Epidermal melanocyte (primary cell): ENCODE measurements at regions not wholly inside any gene's neighbourhood (a gene's known extent, or its start where the extent isn't known, plus 50 kb on each side); places are given as distances from the start of the nearest gene placed in this dataset.

ENCODE experiments used
- DNase-seq: peaks from one replicate; pipeline ENCODE4 v3.0.0; 2011; ENCODE audit warnings: low spot score; ENCODE audit not compliant: insufficient read length

- DNase-seq: no peak
Measured at GRCh38 chr3:30492322-30493192, 113.8 kb upstream of the TGFBR2 start.

DNA sequence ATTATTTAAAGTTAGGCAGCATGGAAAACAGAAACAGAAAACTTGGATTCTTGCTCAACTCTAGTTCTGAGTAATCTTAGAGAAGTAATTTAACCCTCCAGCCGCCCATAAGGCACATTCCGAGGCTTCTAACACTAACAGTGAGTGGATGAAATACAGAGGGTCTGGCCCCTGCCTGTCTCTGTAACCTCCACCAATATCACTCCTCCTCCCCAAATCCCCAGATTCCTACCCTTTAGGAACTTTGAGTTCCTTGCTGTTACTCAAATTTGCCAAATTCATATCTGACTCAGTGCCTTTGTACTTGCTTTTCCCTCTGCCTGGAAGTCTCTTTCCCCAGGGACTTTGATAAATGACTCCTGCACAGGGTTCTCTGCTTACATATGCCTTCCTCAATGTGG is 112.5 kb upstream of the TGFBR2 start:
- no peak for DNase-seq

GRCh38 chr3:30495172-30496065 is 111.0 kb upstream of the TGFBR2 start:
- DNase-seq: no peak

DNA sequence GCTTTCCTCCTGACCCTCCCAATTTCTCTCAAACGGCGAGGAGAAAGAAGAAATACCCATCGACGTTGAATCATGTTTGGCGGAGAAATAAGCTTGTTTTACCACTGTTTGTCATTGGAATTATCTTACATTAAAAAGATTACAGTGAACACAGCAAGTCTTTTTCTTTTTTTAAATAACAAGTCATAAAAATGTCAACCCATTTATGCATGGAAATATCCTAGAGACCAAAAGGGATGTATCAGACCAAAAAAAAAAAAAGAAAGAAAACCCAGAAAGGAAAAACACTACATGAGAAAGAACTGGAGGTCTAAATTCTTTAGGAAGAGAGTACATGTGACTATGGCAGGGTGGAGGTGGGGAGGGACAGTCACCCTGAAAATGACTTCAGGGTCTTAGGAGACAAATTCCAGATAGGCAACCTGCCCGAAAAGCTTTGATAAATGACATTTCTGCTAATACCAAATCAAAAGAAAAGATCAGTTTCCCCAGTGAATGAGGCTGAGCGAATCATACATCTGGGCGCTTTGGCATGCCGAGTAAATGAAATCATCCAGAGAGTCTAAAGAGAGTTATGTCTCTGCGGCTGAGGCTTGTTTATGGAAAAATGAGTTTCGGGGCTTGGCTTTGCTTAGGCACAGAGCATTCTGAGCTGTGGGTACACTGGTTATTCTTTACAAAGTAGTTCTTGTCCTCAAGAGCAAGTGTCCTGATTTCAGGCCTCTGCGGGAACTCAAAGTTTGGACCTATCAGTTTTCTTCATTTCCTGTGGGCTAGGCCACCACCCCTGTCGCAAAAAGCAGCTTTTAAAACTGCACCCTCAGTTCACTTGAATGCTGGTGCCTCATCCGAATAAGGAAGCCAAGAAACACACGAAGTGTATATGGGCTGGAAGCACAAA is 110.1 kb upstream of the TGFBR2 start:
- no peak for DNase-seq

GRCh38 chr3:30498587-30498967 is 107.8 kb upstream of the TGFBR2 start:
- no peak for DNase-seq

- DNase-seq: no peak
Measured at GRCh38 chr3:30500666-30501399, 105.6 kb upstream of the TGFBR2 start.

- DNase-seq: no peak
Measured at GRCh38 chr3:30501526-30501925, 104.9 kb upstream of the TGFBR2 start.

GRCh38 chr3:30502051-30502741 is 104.2 kb upstream of the TGFBR2 start:
- no peak for DNase-seq

- no peak for DNase-seq
Measured at GRCh38 chr3:30502742-30503073, 103.7 kb upstream of the TGFBR2 start.

DNA sequence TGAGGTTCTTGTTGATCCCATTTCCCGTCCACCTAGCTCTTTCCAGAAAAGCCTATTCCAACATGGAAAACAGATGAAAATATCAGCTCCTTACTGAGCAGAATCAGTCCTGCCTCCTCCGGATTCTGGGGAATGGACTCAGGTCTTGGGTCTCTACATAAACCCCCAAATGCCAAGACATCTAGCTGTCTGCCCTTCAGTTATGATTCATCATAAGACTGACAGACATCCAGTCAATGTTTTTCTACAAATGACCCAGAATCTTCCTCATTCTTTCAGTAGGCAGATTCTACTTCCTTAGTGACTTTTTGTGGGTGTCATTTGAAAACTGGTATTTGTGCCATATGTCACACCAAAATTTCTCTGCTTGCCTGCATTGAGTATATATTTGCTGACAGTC is 103.0 kb upstream of the TGFBR2 start:
- DNase-seq: no peak

DNA sequence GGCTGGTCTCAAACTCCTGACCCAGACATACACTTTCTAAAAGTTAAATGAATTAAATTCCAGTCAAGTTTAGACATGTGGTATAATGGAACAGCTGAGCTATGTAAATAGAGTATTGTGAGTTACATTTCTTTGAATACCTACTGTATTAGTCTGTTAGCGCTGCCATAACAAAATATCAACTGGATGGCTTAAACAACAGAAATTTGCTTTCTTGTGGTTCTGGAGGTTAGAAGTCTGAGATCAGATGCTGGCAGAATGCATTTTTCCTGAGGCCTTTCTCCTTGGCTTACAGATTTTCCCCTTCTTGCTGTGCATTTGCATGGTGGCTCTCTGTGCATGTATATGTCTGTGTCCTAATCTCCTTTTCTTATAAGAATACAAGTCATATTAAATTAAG is 101.5 kb upstream of the TGFBR2 start:
- no peak for DNase-seq

DNA sequence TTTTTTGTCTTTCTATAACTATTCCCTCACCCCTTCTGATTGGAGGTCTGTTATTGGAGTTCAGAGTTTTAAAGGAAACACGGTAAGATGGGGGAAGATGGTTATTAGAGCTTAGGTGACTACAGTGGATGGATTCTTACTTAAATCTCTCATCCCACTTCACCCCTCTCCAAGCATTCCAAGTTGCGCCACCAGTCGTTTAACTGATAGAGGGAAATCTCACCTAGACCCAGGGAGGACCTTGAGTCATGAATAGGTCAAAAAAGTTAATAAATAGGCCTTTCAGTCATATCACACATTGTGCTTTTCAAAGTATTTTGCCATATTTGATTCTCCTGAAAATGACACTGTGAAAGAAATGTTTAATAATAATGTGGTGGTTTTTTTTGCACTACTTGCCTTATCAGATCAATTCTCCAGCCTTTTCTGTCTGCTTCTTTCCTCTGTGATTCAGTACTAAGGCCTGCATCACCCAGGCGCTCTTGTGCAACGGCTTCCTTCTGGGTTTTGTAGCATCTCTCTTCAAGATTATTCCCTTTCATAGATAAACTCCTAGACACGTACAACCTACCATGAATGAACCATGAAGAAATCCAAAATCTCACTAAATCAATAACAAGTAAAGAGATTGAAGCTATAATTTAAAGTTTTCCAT is 100.4 kb upstream of the TGFBR2 start:
- DNase-seq: no peak

DNA sequence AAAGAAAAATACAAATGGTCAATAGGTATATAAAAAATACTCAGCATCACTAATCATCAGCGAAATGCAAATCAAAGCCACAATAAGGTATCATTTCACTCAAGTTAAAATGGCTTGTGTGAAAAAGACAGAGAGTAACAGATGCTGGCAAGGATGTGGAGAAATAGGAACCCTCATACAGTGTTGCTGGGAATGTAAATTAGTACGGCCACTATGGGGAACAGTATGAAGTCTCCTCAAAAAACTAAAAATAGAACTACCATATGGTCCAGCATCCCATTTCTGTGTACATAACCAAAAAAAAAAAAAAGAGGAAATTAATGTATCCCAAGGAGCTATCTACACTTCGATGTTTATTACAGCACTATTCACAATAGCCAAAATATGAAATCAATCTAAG is 98.1 kb upstream of the TGFBR2 start:
- DNase-seq: no peak

DNA sequence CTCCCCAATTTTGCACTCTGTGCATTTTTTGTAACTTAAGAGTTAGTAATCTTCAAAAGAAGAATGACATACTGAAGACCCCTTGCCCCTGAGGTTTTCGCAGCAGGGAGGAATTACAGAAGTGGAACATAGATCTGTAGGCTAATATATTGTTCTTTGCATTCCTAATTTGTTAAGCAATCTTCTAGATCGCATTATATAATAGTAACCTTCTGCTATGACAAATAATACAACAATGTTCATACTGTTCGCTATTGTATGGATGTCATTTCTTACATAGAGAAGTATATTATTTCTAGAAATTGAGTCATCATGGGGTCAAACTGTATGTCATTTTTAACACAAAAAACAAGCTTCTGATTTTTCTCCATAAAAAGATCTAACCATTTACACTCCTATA is 95.8 kb upstream of the TGFBR2 start:
- no peak for DNase-seq

DNA sequence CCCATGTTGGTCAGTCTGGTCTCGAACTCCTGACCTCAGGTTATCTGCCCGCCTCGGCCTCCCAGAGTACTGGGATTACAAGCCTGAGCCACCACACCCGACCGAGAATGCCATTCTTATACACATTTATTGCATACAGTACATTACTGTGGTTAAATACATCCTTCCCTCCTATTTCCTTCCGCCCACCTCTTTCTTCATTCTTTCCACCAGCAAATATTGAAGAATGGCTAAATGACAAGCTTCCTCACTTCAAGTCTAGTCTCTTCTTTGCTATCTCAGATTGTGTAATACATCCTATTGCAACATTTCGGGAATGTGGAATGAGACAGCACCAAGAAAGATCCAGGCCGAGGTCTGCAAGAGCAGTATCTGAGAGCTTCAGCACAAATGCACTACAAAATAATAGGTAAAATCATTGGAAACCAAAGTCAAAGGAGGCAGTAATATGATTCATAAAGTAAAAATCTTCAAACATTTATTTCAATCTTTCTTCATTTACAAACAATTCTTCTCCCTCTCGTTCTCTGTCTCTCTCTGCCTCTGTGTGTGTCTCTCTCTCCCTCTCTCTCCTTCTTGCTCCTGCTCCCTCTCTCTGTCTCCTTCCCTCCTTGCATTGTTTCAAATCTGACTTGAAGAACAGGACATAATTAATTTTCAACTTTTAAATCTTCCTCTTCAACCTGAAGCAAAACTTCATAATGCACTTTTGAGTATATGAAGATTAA is 94.7 kb upstream of the TGFBR2 start:
- DNase-seq: no peak

DNA sequence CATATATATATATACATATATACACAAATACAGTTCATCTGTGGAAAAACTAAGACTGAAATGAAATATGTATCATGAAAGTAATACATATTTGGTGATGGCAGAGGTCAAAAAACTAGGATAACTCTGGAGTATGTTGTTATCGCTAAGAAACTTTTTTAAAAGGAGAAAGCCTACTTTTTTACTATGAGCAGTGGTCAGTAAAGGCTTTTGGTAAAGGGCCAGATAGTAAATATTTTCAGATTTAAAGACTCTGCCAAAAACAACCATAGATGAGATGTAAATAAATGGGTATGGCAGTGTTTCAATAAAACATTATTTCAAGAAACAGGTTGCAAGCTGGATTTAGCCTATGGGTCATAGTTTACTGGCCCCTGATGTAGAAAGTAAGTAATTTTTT is 93.8 kb upstream of the TGFBR2 start:
- no peak for DNase-seq

GRCh38 chr3:30513374-30514152 is 92.8 kb upstream of the TGFBR2 start:
- DNase-seq: no peak

DNA sequence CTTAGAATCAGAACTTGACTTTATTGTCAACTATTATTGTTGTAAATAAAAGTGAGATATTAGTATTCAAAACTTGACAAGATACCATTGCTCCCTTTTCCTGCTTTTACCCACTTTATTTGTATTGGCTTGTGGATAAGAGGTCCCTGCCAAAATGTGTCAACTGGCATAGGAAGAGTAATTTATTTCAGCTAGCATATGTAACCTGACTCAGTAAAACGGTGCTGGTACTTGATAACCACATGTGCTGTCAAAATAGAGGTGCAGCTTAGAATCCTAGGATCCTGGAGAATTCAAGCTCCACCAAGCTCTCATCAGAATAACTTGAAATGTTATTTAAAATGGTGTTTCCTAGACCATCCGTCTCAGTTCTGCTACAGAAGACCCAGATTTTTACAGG is 90.2 kb upstream of the TGFBR2 start:
- DNase-seq: no peak
